GM12878 (cell line): ENCODE measurements at regions not wholly inside any gene's neighbourhood (a gene's known extent, or its start where the extent isn't known, plus 50 kb on each side); places are given as distances from the start of the nearest gene placed in this dataset.

ENCODE experiments used
- ATAC-seq: fragments of 200-7000 bp; cut with Tn5 transposase; 3 replicates; pipeline ENCODE4 v1.9.1; 2020; ENCODE audit warnings: mild to moderate bottlenecking, moderate library complexity
- BruUV-seq: library from RNA; stranded (reverse); fragments of 400-500 nt; replicated peaks from 2 replicates; lab custom pipeline; 2021; lab: Mats Ljungman, UMichigan
- CTCF ChIA-PET: fragments of 300-600 bp; sonication (Branson Sonifier 250); formaldehyde crosslinking; extraction: SDS; loops from one replicate; lab custom pipeline; 2021; ENCODE audit warnings: inconsistent platforms; lab: Yijun Ruan, JAX
- POLR2A ChIA-PET: fragments of 350-600 bp; formaldehyde crosslinking; extraction: SDS; loops from one replicate; lab custom pipeline; 2021; ENCODE audit warnings: inconsistent platforms; lab: Charles Lee
- RAD21 ChIA-PET: fragments of 300-600 bp; sonication (Branson Sonifier 250); formaldehyde crosslinking; loops from one replicate; lab custom pipeline; 2023; ENCODE audit warnings: antibody characterized with exemption; ENCODE audit not compliant: unreplicated experiment; lab: Charles Lee
- SMC1A ChIA-PET: fragments of 300-600 bp; sonication (Branson Sonifier 250); formaldehyde crosslinking; loops from one replicate; lab custom pipeline; 2023; ENCODE audit not compliant: unreplicated experiment, uncharacterized antibody; lab: Charles Lee
- DNase-seq: peaks from one replicate; pipeline ENCODE4 v3.0.0-alpha.2; 2011; ENCODE audit warnings: low read depth, low spot score
- FAIRE-seq: peaks from 3 replicates; lab custom pipeline; 2011; peaks lifted over from hg19 to GRCh38; lab: Jason Lieb, UNC
- H2AFZ ChIP-seq: 2 replicates; pipeline ENCODE4 v1.6.0; 2011; ENCODE audit warnings: low read depth, low read length, control low read depth; ENCODE audit not compliant: control insufficient read depth
- H3K27ac ChIP-seq: 2 replicates; pipeline ENCODE4 v1.5.1; 2011; ENCODE audit warnings: control low read depth; ENCODE audit not compliant: control insufficient read depth, insufficient read depth
- H3K27me3 ChIP-seq, 2 experiments: replicated peaks in 1 of 2; 2 replicates each; pipeline versions ENCODE4 v1.6.0 to v1.6.1; 2011; ENCODE audit warnings: low read length in 1 of 2; ENCODE audit not compliant: control insufficient read depth in 2 of 2, insufficient read depth in 2 of 2
- H3K36me3 ChIP-seq, 2 experiments: 2 replicates each; pipeline ENCODE4 v1.5.1; 2011; ENCODE audit warnings: low read length in 1 of 2; ENCODE audit not compliant: control insufficient read depth in 2 of 2, insufficient read depth in 2 of 2
- H3K4me1 ChIP-seq: 2 replicates; pipeline ENCODE4 v1.6.1; 2011; ENCODE audit warnings: mild to moderate bottlenecking, low read length, moderate library complexity, mixed read lengths; ENCODE audit not compliant: control insufficient read depth, insufficient read depth
- H3K4me2 ChIP-seq: 2 replicates; pipeline ENCODE4 v1.6.0; 2011; ENCODE audit warnings: control low read depth; ENCODE audit not compliant: control insufficient read depth, insufficient read depth
- H3K4me3 ChIP-seq: fragments of 200-600 bp; sonication (generic); 2 replicates; pipeline ENCODE4 v1.5.1; 2016
- H3K79me2 ChIP-seq: 2 replicates; pipeline ENCODE4 v1.6.0; 2011; ENCODE audit warnings: low read length; ENCODE audit not compliant: control insufficient read depth, insufficient read depth
- H3K9ac ChIP-seq: 2 replicates; pipeline ENCODE4 v1.8.0; 2011; ENCODE audit warnings: low read length, control low read depth, mixed read lengths; ENCODE audit not compliant: control insufficient read depth, insufficient read depth
- H3K9me3 ChIP-seq: replicated peaks from 3 replicates; pipeline ENCODE4 v1.5.1; 2011; ENCODE audit warnings: mild to moderate bottlenecking, low read length; ENCODE audit not compliant: control insufficient read depth, insufficient read depth
- H4K20me1 ChIP-seq: 2 replicates; pipeline ENCODE4 v1.6.0; 2011; ENCODE audit not compliant: control insufficient read depth, insufficient read depth
- BACH1 ChIP-seq: fragments of 450-650 bp; IDR thresholded peaks from 2 replicates; pipeline ENCODE4 v1.6.1; 2017; ENCODE audit warnings: mild to moderate bottlenecking, borderline replicate concordance
- CREM ChIP-seq: IDR thresholded peaks from 2 replicates; pipeline ENCODE4 v1.6.1; 2014; ENCODE audit warnings: antibody characterized with exemption, low read depth
- IKZF1 ChIP-seq: fragments of 450-650 bp; conservative IDR thresholded peaks from 2 replicates; pipeline ENCODE4 v1.6.1; 2017; ENCODE audit warnings: antibody characterized with exemption, mild to moderate bottlenecking
- NFYA ChIP-seq: IDR thresholded peaks from 2 replicates; pipeline ENCODE4 v1.6.1; 2011; ENCODE audit warnings: low read depth, mild to moderate bottlenecking, low read length, improper control_type of control experiment, borderline replicate concordance
- NFYB ChIP-seq: IDR thresholded peaks from 2 replicates; pipeline ENCODE4 v1.6.1; 2011; ENCODE audit warnings: low read depth, mild to moderate bottlenecking, low read length, improper control_type of control experiment, moderate library complexity; ENCODE audit not compliant: insufficient read depth
- SRF ChIP-seq, 2 experiments: IDR thresholded peaks; 2 replicates each; pipeline ENCODE4 v1.6.1; 2011; ENCODE audit warnings: low read depth in 2 of 2, low read length in 2 of 2, mild to moderate bottlenecking in 1 of 2, moderate library complexity in 1 of 2
- STAT3 ChIP-seq: IDR thresholded peaks from 2 replicates; pipeline ENCODE4 v1.6.1; 2011; ENCODE audit warnings: low read depth, low read length, improper control_type of control experiment
- ZBTB11 ChIP-seq: fragments of 450-650 bp; formaldehyde crosslinking; IDR thresholded peaks from 2 replicates; pipeline ENCODE4 v1.5.0; 2022; ENCODE audit warnings: mild to moderate bottlenecking, missing genetic modification characterization
- ZBTB4 ChIP-seq: fragments of 450-650 bp; formaldehyde crosslinking; IDR thresholded peaks from 2 replicates; pipeline ENCODE4 v1.4.0; 2022; ENCODE audit warnings: mild to moderate bottlenecking, moderate library complexity
- WGBS: methylation state at CpG from one replicate; pipeline ENCODE4 v1.1.6; 2016; ENCODE audit warnings: low lambda C conversion rate; ENCODE audit not compliant: insufficient replicate concordance, insufficient coverage; ENCODE audit errors: missing lambda C conversion rate; 5-methylcytosine and 5-hydroxymethylcytosine counted together
- in situ Hi-C: fragments of 300-500 bp; cut with MboI; formaldehyde crosslinking; loops from 9 replicates; pipeline ENCODE4 v1.14.3; 2018; ENCODE audit warnings: mixed read lengths
- intact Hi-C: fragments of 100-400 bp; cut with micrococcal nuclease; formaldehyde crosslinking; loops from one replicate; pipeline ENCODE4 v1.14.2; 2022; ENCODE audit not compliant: unreplicated experiment
- TF ChIP-seq, protein P1 (sequence below): IDR thresholded peaks from 2 replicates; pipeline ENCODE4 v1.6.1; 2012; ENCODE audit warnings: low read depth, low read length, improper control_type of control experiment

- TF ChIP-seq NFYA (no peak), BACH1 (no peak)
- no peak for FAIRE-seq
- no peaks in the 10 kb centered on the region; the same call in 2 of the 3 replicates for H3K9me3 ChIP-seq
- no peaks in the 10 kb centered on the region for H4K20me1 ChIP-seq
- ChIA-PET SMC1A (no interaction called here), RAD21 (no interaction called here), POLR2A (no interaction called here), CTCF (no interaction called here)
- H3K4me1 ChIP-seq: no peaks in the 10 kb centered on the region
- no peaks in the 10 kb centered on the region for H3K36me3 ChIP-seq
- intact Hi-C loops: no loop called here
- no peak overlapping the region for H3K4me2 ChIP-seq
- no TSS peak for BruUV-seq
- no peak overlapping the region for H3K27ac ChIP-seq
- DNase-seq: no peak
- no peaks in the 10 kb centered on the region for H3K79me2 ChIP-seq
- no peaks in the 10 kb centered on the region for H3K27me3 ChIP-seq
- H3K9ac ChIP-seq: no peak overlapping the region
- 1% methylated on average over 4 of the region's 4 CpGs for WGBS
- H3K4me3 ChIP-seq: no peak overlapping the region
- no peak for ATAC-seq
- in situ Hi-C loops: no loop called here
- no peak overlapping the region for H2AFZ ChIP-seq
Measured at GRCh38 chr18:54531402-54532065, 59.5 kb upstream of the DYNAP start.

DNA sequence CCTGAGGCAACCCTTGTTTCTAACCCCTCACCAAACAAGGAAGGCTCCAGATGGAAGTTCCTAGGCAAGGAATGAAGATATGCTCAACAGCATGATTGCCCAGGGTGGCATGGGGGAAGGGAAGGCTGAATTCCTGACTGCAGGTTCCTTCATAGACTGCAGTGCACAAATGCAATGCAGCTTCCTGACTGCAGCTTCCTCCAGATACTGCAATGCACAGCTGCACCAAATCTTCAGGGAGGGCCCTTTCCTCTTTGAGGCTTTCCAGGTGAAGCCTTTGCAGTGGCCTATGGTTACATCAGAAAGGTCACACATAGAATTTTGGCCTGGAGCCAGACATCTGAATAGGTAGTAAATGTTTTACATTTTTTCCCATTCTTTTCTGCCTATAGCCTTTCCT lies 58.8 kb upstream of the DYNAP start:
- in situ Hi-C loops (no loop called here), intact Hi-C loops (no loop called here)
- H4K20me1 ChIP-seq: no peaks in the 10 kb centered on the region
- ChIA-PET POLR2A (no interaction called here), RAD21 (no interaction called here), CTCF (no interaction called here), SMC1A (no interaction called here)
- H3K79me2 ChIP-seq: no peaks in the 10 kb centered on the region
- H3K4me3 ChIP-seq: no peak overlapping the region
- no peaks in the 10 kb centered on the region; the same call in 2 of the 3 replicates for H3K9me3 ChIP-seq
- no peak overlapping the region for H2AFZ ChIP-seq
- ATAC-seq (no peak), FAIRE-seq (no peak), DNase-seq (no peak)
- H3K9ac ChIP-seq: no peak overlapping the region
- H3K27ac ChIP-seq: no peak overlapping the region
- BruUV-seq: no TSS peak
- no peaks in the 10 kb centered on the region for H3K27me3 ChIP-seq
- H3K4me2 ChIP-seq: no peak overlapping the region
- no peaks in the 10 kb centered on the region for H3K36me3 ChIP-seq
- H3K4me1 ChIP-seq: no peaks in the 10 kb centered on the region
- TF ChIP-seq SRF (IDR thresholded peaks at IDR 0.05; ENCODE audit: low read depth in 2 of 2, low read length in 2 of 2): no peak
- TF ChIP-seq STAT3: no peak
- TF ChIP-seq, protein P1, sequence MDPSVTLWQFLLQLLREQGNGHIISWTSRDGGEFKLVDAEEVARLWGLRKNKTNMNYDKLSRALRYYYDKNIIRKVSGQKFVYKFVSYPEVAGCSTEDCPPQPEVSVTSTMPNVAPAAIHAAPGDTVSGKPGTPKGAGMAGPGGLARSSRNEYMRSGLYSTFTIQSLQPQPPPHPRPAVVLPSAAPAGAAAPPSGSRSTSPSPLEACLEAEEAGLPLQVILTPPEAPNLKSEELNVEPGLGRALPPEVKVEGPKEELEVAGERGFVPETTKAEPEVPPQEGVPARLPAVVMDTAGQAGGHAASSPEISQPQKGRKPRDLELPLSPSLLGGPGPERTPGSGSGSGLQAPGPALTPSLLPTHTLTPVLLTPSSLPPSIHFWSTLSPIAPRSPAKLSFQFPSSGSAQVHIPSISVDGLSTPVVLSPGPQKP: no peak
- TF ChIP-seq ZBTB11 (CRISPR knock-in tag): no peak
- no peak for TF ChIP-seq ZBTB4 (CRISPR knock-in tag)
- no peak for TF ChIP-seq NFYB
- TF ChIP-seq IKZF1: no peak
- TF ChIP-seq CREM: no peak
